ENCODE measurements at regions not wholly inside any gene's neighbourhood (a gene's known extent, or its start where the extent isn't known, plus 50 kb on each side); places are given as distances from the start of the nearest gene placed in this dataset.

- intact Hi-C loops (cut with DNase I), result no loop called here
- no peak for DNase-seq (ENCODE audit: low spot score)
Measured at GRCh38 chr5:117266280-117266679, 691.7 kb upstream of the SEMA6A start.

GRCh38 chr5:117263231-117263630 lies 688.6 kb upstream of the SEMA6A start:
- intact Hi-C loops (cut with DNase I), result no loop called here
- DNase-seq (ENCODE audit: low spot score), result no peak

GRCh38 chr5:117262572-117263131 lies 688.0 kb upstream of the SEMA6A start:
- intact Hi-C loops (cut with DNase I), result no loop called here

GRCh38 chr5:117261948-117262571 lies 687.4 kb upstream of the SEMA6A start:
- intact Hi-C loops (cut with DNase I), result no loop called here
- DNase-seq (ENCODE audit: low spot score), result no peak

More at GRCh38 chr5:117262572-117263131, 688.0 kb upstream of the SEMA6A start:
- no peak for DNase-seq (ENCODE audit: low spot score)

GRCh38 chr5:117255211-117256027 lies 680.8 kb upstream of the SEMA6A start:
- intact Hi-C loops (cut with DNase I), result no loop called here
- no peak for DNase-seq (ENCODE audit: low spot score)

- intact Hi-C loops (cut with DNase I), result no loop called here
Measured at GRCh38 chr5:117252566-117252965, 677.9 kb upstream of the SEMA6A start.

GRCh38 chr5:117249086-117249815 lies 674.6 kb upstream of the SEMA6A start:
- DNase-seq (ENCODE audit: low spot score), result no peak
- intact Hi-C loops (cut with DNase I), result no loop called here

More at GRCh38 chr5:117252566-117252965, 677.9 kb upstream of the SEMA6A start:
- no peak for DNase-seq (ENCODE audit: low spot score)

- no peak for DNase-seq (ENCODE audit: low spot score)
- intact Hi-C loops (cut with DNase I), result no loop called here
Measured at GRCh38 chr5:117246424-117246823, 671.8 kb upstream of the SEMA6A start.

- DNase-seq (ENCODE audit: low spot score), result no peak
- intact Hi-C loops (cut with DNase I), result no loop called here
Measured at GRCh38 chr5:117245130-117245529, 670.5 kb upstream of the SEMA6A start.

GRCh38 chr5:117242028-117242427 lies 667.4 kb upstream of the SEMA6A start:
- no peak for DNase-seq (ENCODE audit: low spot score)
- intact Hi-C loops (cut with DNase I), result no loop called here

GRCh38 chr5:117236941-117237340 lies 662.3 kb upstream of the SEMA6A start:
- DNase-seq (ENCODE audit: low spot score), result no peak
- intact Hi-C loops (cut with DNase I), result no loop called here

- intact Hi-C loops (cut with DNase I), result no loop called here
- no peak for DNase-seq (ENCODE audit: low spot score)
Measured at GRCh38 chr5:117235786-117236185, 661.2 kb upstream of the SEMA6A start.

GRCh38 chr5:117230375-117230774 lies 655.8 kb upstream of the SEMA6A start:
- no peak for DNase-seq (ENCODE audit: low spot score)
- intact Hi-C loops (cut with DNase I), result no loop called here

- no peak for DNase-seq (ENCODE audit: low spot score)
- intact Hi-C loops (cut with DNase I), result no loop called here
Measured at GRCh38 chr5:117220730-117221129, 646.1 kb upstream of the SEMA6A start.

GRCh38 chr5:117218789-117219188 lies 644.2 kb upstream of the SEMA6A start:
- intact Hi-C loops (cut with DNase I), result no loop called here
- no peak for DNase-seq (ENCODE audit: low spot score)

- intact Hi-C loops (cut with DNase I), result no loop called here
- DNase-seq (ENCODE audit: low spot score), result no peak
Measured at GRCh38 chr5:117212866-117213265, 638.2 kb upstream of the SEMA6A start.

GRCh38 chr5:117210796-117211195 lies 636.2 kb upstream of the SEMA6A start:
- no peak for DNase-seq (ENCODE audit: low spot score)
- intact Hi-C loops (cut with DNase I), result no loop called here

- no peak for DNase-seq (ENCODE audit: low spot score)
Measured at GRCh38 chr5:117209479-117209878, 634.9 kb upstream of the SEMA6A start.

GRCh38 chr5:117207088-117207668 lies 632.6 kb upstream of the SEMA6A start:
- intact Hi-C loops (cut with DNase I), result no loop called here

More at GRCh38 chr5:117209479-117209878, 634.9 kb upstream of the SEMA6A start:
- intact Hi-C loops (cut with DNase I), result no loop called here

GRCh38 chr5:117205894-117206293 lies 631.3 kb upstream of the SEMA6A start:
- intact Hi-C loops (cut with DNase I), result no loop called here

More at GRCh38 chr5:117207088-117207668, 632.6 kb upstream of the SEMA6A start:
- no peak for DNase-seq (ENCODE audit: low spot score)

More at GRCh38 chr5:117205894-117206293, 631.3 kb upstream of the SEMA6A start:
- no peak for DNase-seq (ENCODE audit: low spot score)

Measured in cardiac septum (tissue), 1 donor.